Astrocyte of the spinal cord (primary cell): ENCODE measurements at regions not wholly inside any gene's neighbourhood (a gene's known extent, or its start where the extent isn't known, plus 50 kb on each side); places are given as distances from the start of the nearest gene placed in this dataset.
"Not testable (repeated sequence)": the region's sequence is repeated elsewhere in the genome, so short reads cannot be mapped to it uniquely, and the experiment has no call there.

Source experiments
- DNase-seq: peaks from one replicate; pipeline ENCODE4 v3.0.0; 2011; ENCODE audit warnings: low read depth, low spot score
- H3K4me3 ChIP-seq: 2 replicates; pipeline ENCODE4 v1.5.1; 2011; ENCODE audit warnings: low read depth, mild to moderate bottlenecking, low read length, moderate library complexity
- CTCF ChIP-seq: IDR thresholded peaks from 2 replicates; pipeline ENCODE4 v1.5.1; 2012; ENCODE audit warnings: low read depth, mild to moderate bottlenecking, low read length, inconsistent platforms
- in situ Hi-C: cut with HindIII; loops from 2 replicates; pipeline ENCODE4 v1.10.0; 2017; ENCODE audit warnings: low sequenced_read_pairs

- H3K4me3 ChIP-seq: no peak overlapping the region
- no peak for TF ChIP-seq CTCF
- no peak for DNase-seq
- in situ Hi-C loops: no loop called here
Observed at GRCh38 chr20:23294166-23294565, 56.4 kb upstream of the NXT1 start.

GRCh38 chr20:23293689-23294088, 56.9 kb upstream of the NXT1 start:
- DNase-seq: no peak
- no peak overlapping the region for H3K4me3 ChIP-seq
- in situ Hi-C loops: no loop called here
- no peak for TF ChIP-seq CTCF

- DNase-seq, in situ Hi-C loops, H3K4me3 ChIP-seq: not testable (repeated sequence)
Observed at GRCh38 chr20:23292311-23292710, 58.3 kb upstream of the NXT1 start.

GRCh38 chr20:23291575-23292240, 58.9 kb upstream of the NXT1 start:
- in situ Hi-C loops: no loop called here
- no peak overlapping the region for H3K4me3 ChIP-seq
- TF ChIP-seq CTCF: no peak
- DNase-seq: no peak

GRCh38 chr20:23290761-23291574, 59.6 kb upstream of the NXT1 start:
- in situ Hi-C loops: no loop called here
- H3K4me3 ChIP-seq: no peak overlapping the region
- no peak for DNase-seq
- TF ChIP-seq CTCF: no peak

GRCh38 chr20:23289724-23290395, 60.7 kb upstream of the NXT1 start:
- TF ChIP-seq CTCF: no peak
- DNase-seq: no peak
- in situ Hi-C loops: no loop called here
- no peak overlapping the region for H3K4me3 ChIP-seq

- TF ChIP-seq CTCF: no peak
- no peak overlapping the region for H3K4me3 ChIP-seq
- in situ Hi-C loops: no loop called here
- no peak for DNase-seq
Observed at GRCh38 chr20:23289249-23289648, 61.3 kb upstream of the NXT1 start.
